Osteoblast (primary cell): ENCODE measurements at regions not wholly inside any gene's neighbourhood (a gene's known extent, or its start where the extent isn't known, plus 50 kb on each side); places are given as distances from the start of the nearest gene placed in this dataset.
A peak's percentile ranks its signal among the peaks of the same experiment; 100 is the strongest.

Source experiments
- DNase-seq: peaks from one replicate; pipeline ENCODE4 v3.0.0; 2011; ENCODE audit warnings: low spot score, mixed read lengths; ENCODE audit not compliant: insufficient read length; ENCODE audit errors: missing footprints
- H2AFZ ChIP-seq: 2 replicates; pipeline ENCODE4 v1.6.0; 2011; ENCODE audit warnings: mild to moderate bottlenecking, low read length
- H3K27ac ChIP-seq: 2 replicates; pipeline ENCODE4 v1.5.1; 2011; ENCODE audit warnings: mild to moderate bottlenecking, low read depth, low read length, moderate library complexity
- H3K27me3 ChIP-seq: 2 replicates; pipeline ENCODE4 v1.6.0; 2012; ENCODE audit warnings: mild to moderate bottlenecking, control low read depth, inconsistent platforms, low read length, moderate library complexity; ENCODE audit not compliant: insufficient read depth
- H3K36me3 ChIP-seq: 2 replicates; pipeline ENCODE4 v1.5.1; 2011; ENCODE audit warnings: mild to moderate bottlenecking, low read length, control low read depth, moderate library complexity; ENCODE audit not compliant: insufficient read depth
- H3K4me1 ChIP-seq: 2 replicates; pipeline ENCODE4 v1.5.1; 2011; ENCODE audit warnings: mild to moderate bottlenecking, low read length, control low read depth, moderate library complexity; ENCODE audit not compliant: insufficient read depth
- H3K4me2 ChIP-seq: 2 replicates; pipeline ENCODE4 v1.6.0; 2011; ENCODE audit warnings: mild to moderate bottlenecking, low read length; ENCODE audit not compliant: insufficient read depth
- H3K4me3 ChIP-seq: fragments of 200-600 bp; sonication (generic); 3 replicates; pipeline ENCODE4 v1.5.1; 2012; ENCODE audit warnings: mild to moderate bottlenecking, low read length, inconsistent platforms; ENCODE audit not compliant: insufficient read depth
- H3K79me2 ChIP-seq: 2 replicates; pipeline ENCODE4 v1.6.0; 2012; ENCODE audit warnings: mild to moderate bottlenecking, low read length, control low read depth, inconsistent platforms; ENCODE audit not compliant: insufficient read depth
- H3K9me3 ChIP-seq: 2 replicates; pipeline ENCODE4 v1.5.1; 2011; ENCODE audit warnings: low read depth, low read length, control low read depth
- H4K20me1 ChIP-seq: 2 replicates; pipeline ENCODE4 v1.6.0; 2012; ENCODE audit warnings: mild to moderate bottlenecking, low read length, control low read depth; ENCODE audit not compliant: insufficient read depth
- TF ChIP-seq, protein P1 (sequence below): IDR thresholded peaks from 2 replicates; pipeline ENCODE4 v1.5.1; 2011; ENCODE audit warnings: mild to moderate bottlenecking, low read depth, low read length, moderate library complexity; ENCODE audit errors: extremely low read depth

DNA sequence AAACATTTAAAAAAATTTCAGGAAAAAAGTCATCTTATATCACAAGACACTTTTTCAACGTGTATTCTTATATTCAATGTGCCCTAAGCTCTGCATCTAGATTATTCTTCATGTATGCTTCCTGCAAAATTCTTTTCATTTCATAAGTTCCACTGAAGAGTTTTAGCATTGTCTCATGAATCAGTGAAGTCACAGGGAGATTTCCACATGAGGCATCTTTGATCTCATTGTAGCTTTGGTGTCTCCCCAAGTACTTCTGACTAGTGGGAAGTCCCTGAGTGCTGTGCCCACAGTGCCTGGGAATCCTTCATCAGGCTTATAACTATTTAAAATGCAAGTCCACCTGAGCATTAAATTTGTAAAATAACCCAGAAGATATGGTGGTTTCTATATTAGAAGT, 123.8 kb downstream of the MAD2L1 start:
- Histone ChIP-seq H3K27ac (no peak overlapping the region), H4K20me1 (no peaks in the 10 kb centered on the region), H3K36me3 (no peaks in the 10 kb centered on the region), H3K9me3 (no peaks in the 10 kb centered on the region), H3K79me2 (no peaks in the 10 kb centered on the region), H3K4me1 (peaks cover 17% of the 10 kb centered on the region), H3K4me3 (no peak overlapping the region), H3K4me2 (no peak overlapping the region), H3K27me3 (no peaks in the 10 kb centered on the region), H2AFZ (no peak overlapping the region)
- no peak for DNase-seq
- TF ChIP-seq, protein P1, sequence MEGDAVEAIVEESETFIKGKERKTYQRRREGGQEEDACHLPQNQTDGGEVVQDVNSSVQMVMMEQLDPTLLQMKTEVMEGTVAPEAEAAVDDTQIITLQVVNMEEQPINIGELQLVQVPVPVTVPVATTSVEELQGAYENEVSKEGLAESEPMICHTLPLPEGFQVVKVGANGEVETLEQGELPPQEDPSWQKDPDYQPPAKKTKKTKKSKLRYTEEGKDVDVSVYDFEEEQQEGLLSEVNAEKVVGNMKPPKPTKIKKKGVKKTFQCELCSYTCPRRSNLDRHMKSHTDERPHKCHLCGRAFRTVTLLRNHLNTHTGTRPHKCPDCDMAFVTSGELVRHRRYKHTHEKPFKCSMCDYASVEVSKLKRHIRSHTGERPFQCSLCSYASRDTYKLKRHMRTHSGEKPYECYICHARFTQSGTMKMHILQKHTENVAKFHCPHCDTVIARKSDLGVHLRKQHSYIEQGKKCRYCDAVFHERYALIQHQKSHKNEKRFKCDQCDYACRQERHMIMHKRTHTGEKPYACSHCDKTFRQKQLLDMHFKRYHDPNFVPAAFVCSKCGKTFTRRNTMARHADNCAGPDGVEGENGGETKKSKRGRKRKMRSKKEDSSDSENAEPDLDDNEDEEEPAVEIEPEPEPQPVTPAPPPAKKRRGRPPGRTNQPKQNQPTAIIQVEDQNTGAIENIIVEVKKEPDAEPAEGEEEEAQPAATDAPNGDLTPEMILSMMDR = no peak

DNA sequence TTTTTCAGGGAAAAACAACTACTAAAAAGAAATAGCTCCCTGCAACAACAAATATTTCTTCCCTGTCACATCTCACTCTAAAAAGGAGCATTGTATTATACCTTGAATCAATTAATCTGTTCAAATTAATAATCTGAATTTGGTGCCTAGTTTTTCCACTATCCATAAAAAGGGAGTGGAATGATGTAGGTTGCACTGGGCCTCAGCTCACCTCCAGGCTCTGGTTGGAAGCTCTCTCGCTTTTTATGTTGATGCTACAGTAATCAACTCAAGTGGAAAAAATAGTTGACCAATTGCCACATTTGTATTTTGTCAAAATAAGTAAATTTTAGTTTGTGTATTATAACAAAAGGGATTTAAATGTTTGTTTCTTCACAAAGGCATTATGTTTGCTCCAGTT, 126.1 kb downstream of the MAD2L1 start:
- H3K36me3 ChIP-seq = no peaks in the 10 kb centered on the region
- no peaks in the 10 kb centered on the region for H3K9me3 ChIP-seq
- DNase-seq = no peak

DNA sequence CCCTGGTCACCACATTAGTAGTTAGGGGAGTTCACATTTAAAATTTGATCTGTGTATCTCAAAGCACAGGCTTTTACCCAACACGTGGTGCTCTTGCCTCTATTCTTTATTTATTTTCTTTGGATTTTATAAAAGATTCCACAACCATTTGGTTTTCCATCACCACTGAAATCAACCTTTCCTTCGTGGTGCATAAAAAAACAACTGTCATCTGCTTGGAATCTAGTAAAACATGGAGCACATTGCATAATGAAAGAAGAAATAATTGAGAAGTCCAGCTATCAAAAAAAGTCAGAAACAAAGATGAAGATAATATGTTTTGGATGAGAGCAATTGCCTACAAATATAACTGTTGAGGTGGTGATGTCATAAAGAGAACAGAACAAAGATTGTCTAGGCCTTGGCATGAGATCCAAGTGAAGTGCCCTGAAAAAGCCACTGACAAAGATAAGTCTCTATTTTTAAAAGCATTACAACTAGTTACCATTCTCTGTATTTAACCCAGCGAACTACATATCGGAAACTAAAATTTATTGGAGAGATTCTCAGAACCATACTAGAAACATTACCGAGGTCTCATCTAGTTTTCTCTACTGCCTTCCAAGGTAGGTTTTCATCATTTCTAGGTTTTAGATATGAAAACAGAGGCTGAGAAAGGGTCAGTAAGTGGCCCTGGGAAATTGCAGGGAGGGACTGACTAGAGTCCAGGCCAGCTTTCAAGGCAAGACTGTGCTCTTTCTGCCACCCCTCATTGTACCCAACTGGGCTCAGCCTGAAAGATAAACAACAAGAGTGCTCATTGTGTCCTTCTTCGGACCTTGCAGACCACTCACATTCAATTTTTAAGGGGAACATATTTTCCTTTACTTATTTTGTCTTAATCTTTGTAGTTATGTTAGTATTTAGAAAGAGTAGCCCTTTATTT, 127.3 kb downstream of the MAD2L1 start:
- TF ChIP-seq, protein P1 = no peak
- Histone ChIP-seq H3K9me3 (no peaks in the 10 kb centered on the region), H3K36me3 (no peaks in the 10 kb centered on the region), H3K27ac (peak overlapping the region; percentile 59), H3K4me2 (no peak overlapping the region), H3K27me3 (no peaks in the 10 kb centered on the region), H4K20me1 (no peaks in the 10 kb centered on the region), H3K4me3 (no peak overlapping the region), H3K4me1 (peaks cover 17% of the 10 kb centered on the region), H3K79me2 (no peaks in the 10 kb centered on the region), H2AFZ (peak overlapping the region; percentile 54)
- DNase-seq = no peak

More for the DNA sequence above, 126.1 kb downstream of the MAD2L1 start:
- Histone ChIP-seq H3K79me2 (no peaks in the 10 kb centered on the region), H3K27me3 (no peaks in the 10 kb centered on the region), H2AFZ (no peak overlapping the region), H4K20me1 (no peaks in the 10 kb centered on the region), H3K27ac (no peak overlapping the region), H3K4me2 (no peak overlapping the region), H3K4me1 (peaks cover 17% of the 10 kb centered on the region), H3K4me3 (no peak overlapping the region)
- TF ChIP-seq, protein P1 = no peak

DNA sequence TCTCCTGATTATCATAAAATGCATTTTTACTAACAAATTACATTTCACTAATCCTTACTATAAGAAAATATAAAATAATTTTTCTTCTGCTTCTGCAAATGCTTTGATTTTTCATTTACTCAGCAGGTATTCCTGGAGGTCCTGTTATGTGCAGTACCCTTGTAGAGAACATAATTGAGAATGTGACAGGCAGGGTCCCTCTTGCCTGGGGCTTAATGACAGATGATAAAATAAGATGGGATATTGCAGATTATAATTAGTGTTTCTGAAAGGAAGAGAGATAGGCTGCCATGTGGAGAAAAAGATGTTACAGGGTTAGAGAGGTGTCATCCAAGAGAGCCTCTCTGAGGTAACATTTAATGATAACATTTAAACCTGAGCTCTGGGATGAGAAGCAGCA, 128.9 kb downstream of the MAD2L1 start:
- Histone ChIP-seq H3K27ac (no peak overlapping the region), H3K4me2 (no peak overlapping the region), H4K20me1 (no peaks in the 10 kb centered on the region), H3K27me3 (no peaks in the 10 kb centered on the region), H3K79me2 (no peaks in the 10 kb centered on the region), H3K4me1 (peaks cover 17% of the 10 kb centered on the region), H3K4me3 (no peak overlapping the region), H2AFZ (no peak overlapping the region), H3K9me3 (no peaks in the 10 kb centered on the region), H3K36me3 (no peaks in the 10 kb centered on the region)
- no peak for DNase-seq
- TF ChIP-seq, protein P1 = no peak
